ENCODE measurements at regions not wholly inside any gene's neighbourhood (a gene's known extent, or its start where the extent isn't known, plus 50 kb on each side); places are given as distances from the start of the nearest gene placed in this dataset.

- TF ChIP-seq, protein P1, sequence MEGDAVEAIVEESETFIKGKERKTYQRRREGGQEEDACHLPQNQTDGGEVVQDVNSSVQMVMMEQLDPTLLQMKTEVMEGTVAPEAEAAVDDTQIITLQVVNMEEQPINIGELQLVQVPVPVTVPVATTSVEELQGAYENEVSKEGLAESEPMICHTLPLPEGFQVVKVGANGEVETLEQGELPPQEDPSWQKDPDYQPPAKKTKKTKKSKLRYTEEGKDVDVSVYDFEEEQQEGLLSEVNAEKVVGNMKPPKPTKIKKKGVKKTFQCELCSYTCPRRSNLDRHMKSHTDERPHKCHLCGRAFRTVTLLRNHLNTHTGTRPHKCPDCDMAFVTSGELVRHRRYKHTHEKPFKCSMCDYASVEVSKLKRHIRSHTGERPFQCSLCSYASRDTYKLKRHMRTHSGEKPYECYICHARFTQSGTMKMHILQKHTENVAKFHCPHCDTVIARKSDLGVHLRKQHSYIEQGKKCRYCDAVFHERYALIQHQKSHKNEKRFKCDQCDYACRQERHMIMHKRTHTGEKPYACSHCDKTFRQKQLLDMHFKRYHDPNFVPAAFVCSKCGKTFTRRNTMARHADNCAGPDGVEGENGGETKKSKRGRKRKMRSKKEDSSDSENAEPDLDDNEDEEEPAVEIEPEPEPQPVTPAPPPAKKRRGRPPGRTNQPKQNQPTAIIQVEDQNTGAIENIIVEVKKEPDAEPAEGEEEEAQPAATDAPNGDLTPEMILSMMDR (IDR thresholded peaks at IDR 0.05): no peak
- no peak for TF ChIP-seq POLR2A (IDR thresholded peaks at IDR 0.05)
Observed at GRCh38 chrX:117788339-117788738, 328.3 kb downstream of the KLHL13 start.

All from right lobe of liver (tissue), 4 donors.